Breast epithelium (tissue), 3 donors: ENCODE measurements at regions not wholly inside any gene's neighbourhood (a gene's known extent, or its start where the extent isn't known, plus 50 kb on each side); places are given as distances from the start of the nearest gene placed in this dataset.

Experiments used
- POLR2A ChIP-seq: fragments of 450-650 bp; IDR thresholded peaks from one replicate; pipeline ENCODE4 v1.6.1; 2016; ENCODE audit warnings: antibody characterized with exemption, mild to moderate bottlenecking, moderate library complexity
- TF ChIP-seq, protein P1 (sequence below), 3 donors: fragments of 450-650 bp; IDR thresholded peaks; one replicate each; pipeline ENCODE4 v1.5.1; 2016 to 2017; ENCODE audit warnings: antibody characterized with exemption in 3 of 3, mild to moderate bottlenecking in 3 of 3, moderate library complexity in 3 of 3

- TF ChIP-seq, protein P1, sequence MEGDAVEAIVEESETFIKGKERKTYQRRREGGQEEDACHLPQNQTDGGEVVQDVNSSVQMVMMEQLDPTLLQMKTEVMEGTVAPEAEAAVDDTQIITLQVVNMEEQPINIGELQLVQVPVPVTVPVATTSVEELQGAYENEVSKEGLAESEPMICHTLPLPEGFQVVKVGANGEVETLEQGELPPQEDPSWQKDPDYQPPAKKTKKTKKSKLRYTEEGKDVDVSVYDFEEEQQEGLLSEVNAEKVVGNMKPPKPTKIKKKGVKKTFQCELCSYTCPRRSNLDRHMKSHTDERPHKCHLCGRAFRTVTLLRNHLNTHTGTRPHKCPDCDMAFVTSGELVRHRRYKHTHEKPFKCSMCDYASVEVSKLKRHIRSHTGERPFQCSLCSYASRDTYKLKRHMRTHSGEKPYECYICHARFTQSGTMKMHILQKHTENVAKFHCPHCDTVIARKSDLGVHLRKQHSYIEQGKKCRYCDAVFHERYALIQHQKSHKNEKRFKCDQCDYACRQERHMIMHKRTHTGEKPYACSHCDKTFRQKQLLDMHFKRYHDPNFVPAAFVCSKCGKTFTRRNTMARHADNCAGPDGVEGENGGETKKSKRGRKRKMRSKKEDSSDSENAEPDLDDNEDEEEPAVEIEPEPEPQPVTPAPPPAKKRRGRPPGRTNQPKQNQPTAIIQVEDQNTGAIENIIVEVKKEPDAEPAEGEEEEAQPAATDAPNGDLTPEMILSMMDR (IDR thresholded peaks at IDR 0.05), result no peak
- no peak for TF ChIP-seq POLR2A
Measured at GRCh38 chr5:112614986-112615385, 122.7 kb upstream of the APC start.
